SJCRH30 (cell line): ENCODE measurements at regions not wholly inside any gene's neighbourhood (a gene's known extent, or its start where the extent isn't known, plus 50 kb on each side); places are given as distances from the start of the nearest gene placed in this dataset.

Experiments
- DNase-seq, 2 experiments: peaks; one replicate each; pipeline ENCODE4 v3.0.0-alpha.2; 2015 to 2020
- H3K27ac ChIP-seq: fragments of 250-450 bp; sonication (Bioruptor Pico); 2 replicates; pipeline ENCODE4 v1.5.1; 2020; ENCODE audit warnings: mild to moderate bottlenecking, moderate library complexity
- H3K27me3 ChIP-seq: fragments of 250-450 bp; sonication (Bioruptor Pico); 2 replicates; pipeline ENCODE4 v1.5.1; 2020; ENCODE audit warnings: mild to moderate bottlenecking, moderate library complexity
- H3K36me3 ChIP-seq: fragments of 250-450 bp; sonication (Bioruptor Pico); 2 replicates; pipeline ENCODE4 v1.5.1; 2020; ENCODE audit warnings: mild to moderate bottlenecking, moderate library complexity
- H3K4me1 ChIP-seq: fragments of 250-450 bp; sonication (Bioruptor Pico); 2 replicates; pipeline ENCODE4 v1.5.1; 2020; ENCODE audit warnings: mild to moderate bottlenecking, moderate library complexity
- H3K4me3 ChIP-seq: fragments of 250-450 bp; sonication (Bioruptor Pico); 2 replicates; pipeline ENCODE4 v1.5.1; 2020; ENCODE audit warnings: mild to moderate bottlenecking, moderate library complexity
- H3K9me3 ChIP-seq: fragments of 250-450 bp; sonication (Bioruptor Pico); replicated peaks from 2 replicates; pipeline ENCODE4 v1.5.1; 2020; ENCODE audit warnings: mild to moderate bottlenecking, moderate library complexity

- Histone ChIP-seq H3K27me3 (no peaks in the 10 kb centered on the region), H3K36me3 (no peaks in the 10 kb centered on the region), H3K27ac (no peak overlapping the region), H3K4me3 (no peak overlapping the region), H3K9me3 (peaks cover 6% of the 10 kb centered on the region; the same call in 1 of the 2 replicates), H3K4me1 (no peaks in the 10 kb centered on the region)
- DNase-seq: no peak
These were observed 307.7 kb downstream of the SHANK2 start for GRCh38 chr11:70944636-70945035.

DNA sequence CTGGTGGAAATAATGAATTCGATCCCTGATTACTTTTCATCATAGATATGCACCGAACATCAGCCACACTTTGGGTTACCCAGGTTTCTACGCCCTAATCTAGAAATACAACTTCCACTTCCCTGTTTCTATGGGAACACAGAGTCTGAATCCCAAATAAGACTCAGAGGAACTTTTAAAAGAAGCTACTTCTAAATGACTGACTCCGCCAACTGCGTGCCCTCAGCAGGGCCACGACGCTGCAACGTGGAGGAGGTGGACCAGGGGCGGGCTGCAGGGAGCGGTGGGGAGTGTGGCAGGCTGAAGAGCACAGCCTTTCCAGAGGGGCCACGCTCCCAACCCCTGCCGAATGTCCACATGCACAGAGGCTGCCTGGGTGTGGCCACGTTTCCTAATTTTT is 304.0 kb downstream of the SHANK2 start:
- no peak for DNase-seq
- Histone ChIP-seq H3K27me3 (no peaks in the 10 kb centered on the region), H3K9me3 (no peaks in the 10 kb centered on the region), H3K36me3 (no peaks in the 10 kb centered on the region), H3K4me3 (no peak overlapping the region), H3K27ac (no peak overlapping the region), H3K4me1 (no peaks in the 10 kb centered on the region)

- Histone ChIP-seq H3K27me3 (no peaks in the 10 kb centered on the region), H3K27ac (no peak overlapping the region), H3K4me3 (no peak overlapping the region), H3K36me3 (no peaks in the 10 kb centered on the region), H3K4me1 (no peaks in the 10 kb centered on the region), H3K9me3 (no peaks in the 10 kb centered on the region)
- DNase-seq: no peak
These were observed 303.4 kb downstream of the SHANK2 start for GRCh38 chr11:70948855-70949531.

DNA sequence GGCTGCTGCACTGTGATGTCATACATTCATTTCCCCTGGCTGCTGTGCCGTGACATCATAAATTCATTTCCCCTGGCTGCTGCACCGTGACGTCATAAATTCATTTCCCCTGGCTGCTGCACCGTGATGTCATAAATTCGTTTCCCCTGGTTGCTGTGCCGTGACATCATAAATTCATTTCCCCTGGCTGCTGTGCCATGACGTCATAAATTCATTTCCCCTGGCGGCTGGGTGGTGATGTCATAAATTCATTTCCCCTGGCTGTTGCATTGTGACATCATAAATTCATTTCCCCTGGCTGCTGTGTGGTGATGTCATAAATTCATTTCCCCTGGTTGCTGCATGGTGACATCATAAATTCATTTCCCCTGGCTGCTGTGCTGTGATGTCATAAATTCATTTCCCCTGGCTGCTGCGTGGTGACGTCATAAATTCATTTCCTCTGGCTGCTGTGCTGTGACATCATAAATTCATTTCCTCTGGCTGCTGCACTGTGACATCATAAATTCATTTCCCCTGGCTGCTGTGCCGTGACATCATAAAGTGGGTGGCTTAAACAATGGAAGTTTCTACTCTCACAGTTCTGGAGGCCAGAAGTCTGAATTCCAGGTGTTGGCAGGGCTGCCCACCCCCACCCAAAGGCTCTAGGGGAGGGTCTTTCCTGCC is 301.1 kb downstream of the SHANK2 start:
- no peak overlapping the region for H3K4me3 ChIP-seq
- no peaks in the 10 kb centered on the region for H3K9me3 ChIP-seq

GRCh38 chr11:70952191-70952590 is 300.2 kb downstream of the SHANK2 start:
- Histone ChIP-seq H3K36me3 (no peaks in the 10 kb centered on the region), H3K27ac (no peak overlapping the region), H3K4me3 (no peak overlapping the region), H3K27me3 (no peaks in the 10 kb centered on the region), H3K4me1 (no peaks in the 10 kb centered on the region), H3K9me3 (no peaks in the 10 kb centered on the region)
- DNase-seq: no peak

More for the DNA sequence above, 301.1 kb downstream of the SHANK2 start:
- Histone ChIP-seq H3K36me3 (no peaks in the 10 kb centered on the region), H3K27ac (no peak overlapping the region), H3K4me1 (no peaks in the 10 kb centered on the region), H3K27me3 (no peaks in the 10 kb centered on the region)
- no peak for DNase-seq

DNA sequence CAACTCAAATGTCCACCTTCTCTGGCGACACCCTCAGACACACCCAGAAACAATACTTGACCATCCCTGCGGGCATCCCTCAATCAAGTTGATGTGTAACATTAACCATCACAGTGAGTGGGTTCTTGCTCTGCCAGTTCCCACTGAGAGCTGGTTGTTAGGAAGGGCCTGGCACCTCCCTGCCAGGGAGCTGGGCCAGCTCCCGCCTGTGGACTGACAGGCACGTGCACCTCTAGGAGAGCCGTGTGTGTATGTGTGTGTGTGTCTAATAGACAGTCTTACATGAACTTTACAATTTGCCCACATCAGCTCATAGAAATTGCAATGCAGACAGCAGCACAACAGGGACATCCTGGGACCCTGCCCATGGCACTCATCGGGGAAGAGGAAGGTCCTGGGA is 298.7 kb downstream of the SHANK2 start:
- Histone ChIP-seq H3K36me3 (no peaks in the 10 kb centered on the region), H3K4me3 (no peak overlapping the region), H3K27me3 (no peaks in the 10 kb centered on the region), H3K27ac (no peak overlapping the region), H3K9me3 (no peaks in the 10 kb centered on the region), H3K4me1 (no peaks in the 10 kb centered on the region)
- DNase-seq: no peak

DNA sequence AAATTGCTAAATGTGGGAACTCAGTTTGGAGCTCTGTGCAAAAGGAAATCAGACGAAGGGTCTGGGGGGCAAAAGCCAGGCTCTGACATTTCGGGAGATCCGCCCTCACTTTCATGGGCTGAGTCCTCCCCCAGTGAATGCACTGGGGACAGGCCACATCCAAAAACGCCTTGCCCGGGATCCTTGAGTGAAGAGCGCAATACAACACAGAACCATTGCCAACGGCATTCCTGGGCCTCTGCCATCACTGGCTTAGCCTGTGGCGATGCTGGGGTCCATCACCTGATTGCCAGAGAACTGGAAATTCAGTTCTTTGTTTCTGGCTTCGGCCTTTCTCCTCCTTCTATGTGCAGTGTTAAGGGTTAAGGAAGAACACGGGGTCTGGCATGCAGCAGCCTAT is 297.9 kb downstream of the SHANK2 start:
- no peaks in the 10 kb centered on the region for H3K36me3 ChIP-seq
- H3K27me3 ChIP-seq: no peaks in the 10 kb centered on the region
- no peaks in the 10 kb centered on the region for H3K9me3 ChIP-seq
- no peak overlapping the region for H3K27ac ChIP-seq
- no peak for DNase-seq
- no peak overlapping the region for H3K4me3 ChIP-seq
- H3K4me1 ChIP-seq: no peaks in the 10 kb centered on the region
